Central memory CD4-positive, alpha-beta T cell (primary cell): ENCODE measurements at regions not wholly inside any gene's neighbourhood (a gene's known extent, or its start where the extent isn't known, plus 50 kb on each side); places are given as distances from the start of the nearest gene placed in this dataset.
"Not testable (repeated sequence)": the region's sequence is repeated elsewhere in the genome, so short reads cannot be mapped to it uniquely, and the experiment has no call there.

ENCODE experiments used
- DNase-seq: peaks from one replicate; pipeline ENCODE4 v3.0.0; 2022

DNA sequence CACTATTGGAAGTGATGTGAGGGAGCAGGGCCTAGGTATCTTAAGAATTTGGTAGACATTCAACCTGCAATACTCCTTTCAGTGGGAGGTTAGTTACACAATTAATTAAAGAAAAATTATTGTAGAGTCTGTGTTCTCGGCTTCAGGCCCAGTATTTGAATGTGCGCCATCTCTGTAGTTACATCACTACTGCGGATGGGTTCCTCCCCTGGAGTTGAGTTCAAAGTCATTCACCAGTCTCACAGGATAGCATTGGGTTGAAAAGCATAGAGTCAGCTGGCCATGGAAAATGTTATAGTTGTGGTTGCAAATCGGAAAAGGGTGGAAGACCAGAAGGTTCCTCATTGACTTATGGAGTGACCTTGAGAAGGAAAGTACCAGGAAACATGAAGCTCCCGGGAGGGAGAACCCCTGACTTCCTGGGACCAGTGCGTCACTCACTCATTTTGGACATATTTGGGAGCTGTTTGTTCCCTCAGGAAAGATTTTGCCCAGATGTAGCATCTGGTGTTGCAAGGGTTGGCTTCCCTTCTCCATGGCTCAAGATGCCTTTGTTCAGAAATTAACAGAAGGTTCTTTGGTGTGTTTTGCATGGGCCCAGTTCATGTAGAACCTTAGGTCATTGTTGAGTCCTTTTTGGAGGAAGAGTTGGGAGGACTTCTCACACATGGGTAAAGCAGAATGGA is 111.8 kb downstream of the SRGAP2 start:
- not testable (repeated sequence) for DNase-seq

DNA sequence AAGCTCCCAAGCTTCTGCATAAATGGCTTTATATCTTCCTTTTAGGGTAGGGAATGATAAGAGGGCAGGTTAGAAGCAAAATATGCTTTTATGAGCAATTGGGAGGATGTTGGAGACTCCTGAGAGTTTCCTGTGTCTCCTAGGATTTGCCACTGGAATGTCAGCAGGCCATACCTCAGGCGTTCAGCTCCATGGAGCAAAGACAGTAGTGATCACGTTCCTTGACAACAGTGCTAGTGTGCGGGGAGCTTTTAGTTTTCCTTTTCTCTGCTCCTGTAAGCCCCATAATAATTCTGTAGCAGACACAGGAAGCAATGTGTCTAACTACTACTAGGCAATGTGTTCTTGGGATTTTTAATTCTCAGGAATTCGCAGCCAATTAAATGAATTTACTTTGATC is 113.6 kb downstream of the SRGAP2 start:
- not testable (repeated sequence) for DNase-seq

DNA sequence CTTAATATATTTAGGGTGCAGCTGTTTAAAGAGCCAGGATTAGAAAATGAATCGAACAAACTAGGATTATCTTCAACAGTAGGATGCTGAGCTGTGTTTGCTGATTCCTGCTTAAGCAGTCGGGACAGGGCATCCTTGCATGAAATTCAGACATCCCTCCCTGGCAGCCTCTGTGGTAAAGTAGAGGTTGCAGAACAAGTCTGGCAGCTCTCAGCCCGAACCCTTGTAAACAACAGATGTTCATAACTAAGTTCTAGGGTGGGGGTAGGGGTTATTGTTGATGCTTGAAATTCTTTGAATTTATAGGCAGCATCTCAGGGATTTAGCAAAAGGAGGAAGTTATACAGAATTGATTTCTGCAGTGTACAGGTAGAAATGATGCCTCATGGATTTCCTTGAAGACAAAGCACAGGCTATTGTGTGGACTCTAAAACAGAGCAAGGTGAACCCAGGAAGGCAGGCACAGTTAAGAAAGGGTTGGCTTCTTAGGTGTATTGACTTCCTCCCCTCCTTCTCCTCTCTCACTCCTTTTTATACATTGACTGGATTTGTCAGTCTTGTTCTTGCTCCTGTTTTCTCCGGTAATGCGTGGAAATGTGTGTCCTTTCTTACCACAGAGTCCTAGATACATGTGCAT is 114.7 kb downstream of the SRGAP2 start:
- not testable (repeated sequence) for DNase-seq

DNA sequence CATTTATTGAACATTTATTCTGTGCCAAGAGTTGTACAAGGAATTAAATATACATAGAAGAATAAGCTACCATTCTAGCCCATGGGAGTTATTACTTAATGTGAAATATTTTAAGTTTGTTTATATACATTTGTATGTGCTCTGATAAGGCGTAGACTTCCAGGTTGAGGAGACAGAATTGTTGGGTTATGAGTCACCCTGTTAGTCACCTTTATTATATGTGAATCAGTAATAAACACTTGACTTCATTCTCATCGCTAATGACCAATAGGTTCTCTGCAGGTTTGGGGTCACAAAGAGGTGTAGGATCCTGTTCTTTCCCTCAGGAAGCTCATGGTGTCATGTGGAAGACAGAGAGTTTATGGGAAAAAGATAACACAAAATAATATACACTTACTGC is 116.9 kb downstream of the SRGAP2 start:
- DNase-seq = not testable (repeated sequence)

DNA sequence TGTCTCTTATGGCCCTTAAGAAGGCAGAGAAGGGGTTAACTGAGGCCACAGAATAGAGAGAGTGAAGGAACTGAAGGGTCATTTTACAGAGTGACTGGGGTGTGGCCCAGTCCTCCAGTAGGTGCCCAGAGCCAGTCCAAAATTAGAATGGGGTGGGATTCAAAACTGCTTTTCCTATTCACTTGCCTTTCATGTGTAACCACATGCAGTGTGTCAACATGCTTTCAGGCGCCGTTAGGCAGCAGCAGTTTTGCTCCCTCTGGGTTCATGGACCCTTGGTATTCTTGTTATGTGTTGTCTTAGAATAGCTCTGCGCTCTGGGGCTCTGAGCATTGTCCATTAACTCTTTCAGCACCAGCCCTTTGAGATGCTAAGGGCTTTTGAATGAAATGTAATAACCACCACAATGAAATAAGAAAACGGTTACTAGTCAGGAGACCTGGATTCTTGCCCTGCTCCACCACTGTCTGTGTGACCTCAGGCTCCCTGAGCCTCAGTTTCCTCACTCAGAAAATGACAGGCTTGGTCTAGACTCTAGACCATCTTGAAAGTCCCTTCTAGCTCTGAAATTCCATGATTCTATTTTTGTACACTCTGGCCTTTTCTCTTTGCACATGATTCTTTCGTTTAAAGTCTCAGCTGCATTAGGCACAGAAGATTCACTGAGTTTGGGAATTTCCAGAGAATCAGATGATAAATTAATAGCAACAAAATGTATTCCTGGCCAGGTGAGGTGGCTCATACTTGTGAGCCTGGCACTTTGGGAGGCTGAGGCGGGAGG is 123.0 kb downstream of the SRGAP2 start:
- DNase-seq = not testable (repeated sequence)

DNA sequence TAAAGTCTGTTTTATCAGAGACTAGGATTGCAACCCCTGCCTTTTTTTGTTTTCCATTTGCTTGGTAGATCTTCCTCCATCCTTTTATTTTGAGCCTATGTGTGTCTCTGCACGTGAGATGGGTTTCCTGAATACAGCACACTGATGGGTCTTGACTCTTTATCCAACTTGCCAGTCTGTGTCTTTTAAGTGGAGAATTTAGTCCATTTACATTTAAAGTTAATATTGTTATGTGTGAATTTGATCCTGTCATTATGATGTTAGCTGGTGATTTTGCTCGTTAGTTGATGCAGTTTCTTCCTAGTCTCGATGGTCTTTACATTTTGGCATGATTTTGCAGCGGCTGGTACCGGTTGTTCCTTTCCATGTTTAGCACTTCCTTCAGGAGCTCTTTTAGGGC is 128.3 kb downstream of the SRGAP2 start:
- DNase-seq = not testable (repeated sequence)

DNA sequence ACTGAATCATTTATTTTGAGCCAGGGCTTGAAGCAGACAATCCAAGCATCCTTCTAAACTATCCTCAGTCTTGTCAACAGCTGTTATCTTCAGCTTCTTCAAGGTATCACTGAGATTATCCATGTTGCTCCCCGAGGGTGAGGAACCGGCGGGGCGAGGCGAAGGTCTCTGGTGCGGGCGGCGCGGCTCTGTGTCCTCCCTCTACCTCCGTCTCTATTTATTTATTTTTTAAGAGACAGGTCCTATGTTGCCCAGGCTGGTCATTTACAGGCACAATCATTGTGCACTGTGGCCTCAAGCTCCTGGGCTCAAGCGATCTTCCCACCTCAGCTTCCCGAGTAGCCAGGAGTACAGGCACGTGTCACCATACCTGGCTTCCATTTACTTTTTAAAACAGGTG is 130.0 kb downstream of the SRGAP2 start:
- not testable (repeated sequence) for DNase-seq

DNA sequence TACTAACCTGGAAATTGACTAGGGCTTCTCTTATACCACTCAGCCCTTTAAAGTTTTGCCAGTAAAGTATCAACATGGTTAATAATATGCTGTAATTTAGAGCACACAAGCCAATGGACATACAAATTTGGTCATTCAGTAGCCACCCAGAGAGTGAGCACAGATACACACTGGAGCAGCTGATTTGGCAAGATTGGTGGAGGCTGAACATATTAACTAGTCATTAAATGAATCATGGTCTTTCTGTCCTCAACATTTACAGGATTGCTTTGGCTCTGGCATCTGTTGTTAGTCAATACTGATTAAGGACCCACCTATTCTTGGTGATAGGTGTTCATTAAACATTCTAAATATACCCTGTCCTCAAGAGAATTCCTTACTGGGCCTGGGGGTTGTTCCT is 130.6 kb downstream of the SRGAP2 start:
- not testable (repeated sequence) for DNase-seq

DNA sequence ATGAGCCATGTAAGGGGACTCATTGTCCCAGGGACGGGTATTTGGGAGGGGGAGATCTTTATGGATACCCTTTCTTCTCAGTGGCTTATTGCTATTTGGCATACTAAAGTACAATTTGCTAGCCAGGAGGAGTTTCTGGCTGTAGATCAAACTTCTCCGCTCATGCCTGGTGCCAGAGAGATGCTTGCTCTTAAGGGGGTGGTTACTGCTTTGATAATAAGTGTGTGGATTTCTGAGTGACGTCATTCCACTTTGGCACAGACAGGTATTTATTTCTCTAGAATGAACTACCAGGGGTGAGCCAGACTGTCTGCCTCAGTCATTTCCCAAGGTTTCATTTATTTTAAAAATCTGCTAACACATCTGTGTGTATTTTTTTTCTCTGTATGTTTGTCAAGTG is 131.1 kb downstream of the SRGAP2 start:
- DNase-seq = not testable (repeated sequence)

DNA sequence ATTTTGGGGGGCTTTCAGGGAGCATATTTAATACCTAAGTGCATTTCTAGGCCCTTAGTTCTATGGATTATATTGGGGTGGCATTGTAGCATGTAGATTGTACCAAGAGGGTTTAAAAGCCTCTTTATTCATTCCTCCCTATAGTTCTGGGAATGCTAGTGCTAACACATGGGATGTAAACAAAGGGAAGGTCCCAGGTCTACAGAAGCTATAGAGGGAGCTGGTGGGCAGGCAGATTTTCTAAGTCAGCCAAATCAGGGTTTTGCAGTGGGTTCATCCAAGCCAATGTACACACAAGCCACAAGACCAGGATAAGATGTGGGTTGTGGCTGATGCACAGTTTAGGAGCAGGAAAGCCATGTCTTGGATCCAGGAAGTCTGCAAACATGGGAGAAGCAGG is 131.8 kb downstream of the SRGAP2 start:
- not testable (repeated sequence) for DNase-seq

DNA sequence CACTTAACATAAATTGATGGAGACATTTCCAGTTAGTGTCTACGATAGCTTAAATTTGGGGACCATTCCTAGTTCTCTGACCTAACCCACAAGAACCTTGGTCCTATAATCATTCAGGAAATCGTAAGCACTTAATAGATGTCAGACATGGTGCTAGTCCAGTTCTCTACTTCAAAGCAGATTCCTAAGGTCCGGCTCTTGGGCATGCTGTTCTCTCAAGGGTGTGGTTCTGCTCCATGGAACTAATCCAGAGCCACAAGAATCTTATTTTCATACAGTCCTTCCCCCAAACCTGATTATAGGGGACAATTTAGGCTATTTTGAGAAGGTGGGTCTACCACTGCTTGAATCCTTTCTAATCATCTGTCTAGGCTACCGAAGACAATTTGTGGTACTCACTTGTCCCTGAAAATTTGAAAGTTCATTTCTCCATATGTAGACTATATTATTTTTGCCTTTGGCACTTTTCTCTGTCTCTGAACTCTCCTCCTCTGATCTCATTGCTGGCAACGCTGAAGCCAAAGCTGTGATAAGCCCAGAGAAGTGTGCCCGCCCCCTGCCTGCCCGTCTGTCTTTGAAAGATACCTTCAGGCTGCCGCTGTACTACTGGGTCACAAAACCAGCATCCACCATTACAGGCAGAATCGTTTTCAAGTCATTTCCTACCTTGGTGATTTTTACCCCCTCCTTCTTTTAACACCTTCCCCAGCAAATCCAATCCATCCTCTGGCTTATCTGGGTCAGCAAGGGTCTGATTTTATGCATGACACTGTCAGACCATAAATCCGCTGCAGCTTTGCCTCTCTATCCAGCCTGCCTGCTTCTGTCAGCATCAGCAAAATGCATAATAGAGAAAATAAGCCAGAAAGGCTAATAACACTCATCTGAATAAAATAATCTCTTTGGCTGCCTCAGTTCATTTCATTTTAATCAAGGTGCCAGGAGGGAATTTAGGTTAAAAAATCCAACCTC is 132.8 kb downstream of the SRGAP2 start:
- not testable (repeated sequence) for DNase-seq

DNA sequence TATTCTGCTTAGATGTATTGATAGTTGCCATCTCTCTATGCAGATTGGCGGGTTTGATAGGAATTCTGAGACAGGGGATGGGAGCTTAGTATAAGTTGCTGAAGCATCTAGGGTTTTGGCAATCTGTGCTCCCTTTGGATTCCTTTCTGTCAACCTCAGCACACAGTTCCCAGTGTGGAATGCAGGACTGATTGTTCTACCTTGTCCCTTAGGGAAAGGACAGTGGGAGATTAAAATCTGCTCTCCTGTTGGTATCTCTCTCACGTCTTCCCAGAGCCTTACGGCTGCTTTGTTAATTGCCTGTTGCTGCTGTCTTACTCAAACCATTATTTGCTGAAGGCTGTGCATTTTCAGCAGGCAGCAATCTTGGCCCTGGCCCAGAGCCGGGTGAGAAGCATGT is 133.3 kb upstream of the IKBKE start:
- DNase-seq = not testable (repeated sequence)

DNA sequence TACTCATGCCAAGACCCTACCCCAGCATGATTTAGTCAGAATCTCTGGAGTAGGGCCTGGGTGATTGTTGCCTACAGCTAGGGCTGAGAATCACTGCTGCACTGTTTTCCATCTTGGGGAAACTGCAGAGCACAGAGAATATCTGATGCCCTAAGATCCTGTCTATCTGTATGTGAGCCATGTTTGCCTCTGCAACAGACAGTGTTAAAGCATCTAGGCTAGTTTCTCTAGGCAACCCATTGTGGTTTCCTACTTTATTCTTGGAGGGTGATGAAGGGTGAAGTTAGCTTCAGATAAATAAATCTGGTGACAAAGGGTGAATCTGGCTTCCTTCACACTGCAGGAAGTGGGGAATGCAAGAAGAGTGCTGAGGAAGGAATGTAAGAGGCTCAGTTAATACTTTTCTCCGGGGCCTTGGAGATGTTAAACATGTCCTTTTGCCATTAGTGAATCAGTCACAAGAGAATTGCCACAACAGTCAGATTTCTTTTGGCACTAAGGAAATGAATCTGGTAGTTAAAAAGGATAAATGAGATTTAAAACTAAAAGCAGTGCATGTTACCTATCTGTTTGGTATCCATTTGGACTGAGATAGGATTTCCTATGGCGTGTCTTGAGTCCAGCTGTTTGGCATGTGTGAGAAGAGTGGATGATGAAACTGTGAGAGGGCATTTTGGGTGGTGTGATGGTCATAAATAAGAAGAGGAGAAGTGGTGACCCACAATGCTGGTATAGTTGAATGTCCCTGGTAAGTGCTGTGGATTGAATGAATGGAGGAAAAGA is 119.6 kb upstream of the IKBKE start:
- DNase-seq = not testable (repeated sequence)

DNA sequence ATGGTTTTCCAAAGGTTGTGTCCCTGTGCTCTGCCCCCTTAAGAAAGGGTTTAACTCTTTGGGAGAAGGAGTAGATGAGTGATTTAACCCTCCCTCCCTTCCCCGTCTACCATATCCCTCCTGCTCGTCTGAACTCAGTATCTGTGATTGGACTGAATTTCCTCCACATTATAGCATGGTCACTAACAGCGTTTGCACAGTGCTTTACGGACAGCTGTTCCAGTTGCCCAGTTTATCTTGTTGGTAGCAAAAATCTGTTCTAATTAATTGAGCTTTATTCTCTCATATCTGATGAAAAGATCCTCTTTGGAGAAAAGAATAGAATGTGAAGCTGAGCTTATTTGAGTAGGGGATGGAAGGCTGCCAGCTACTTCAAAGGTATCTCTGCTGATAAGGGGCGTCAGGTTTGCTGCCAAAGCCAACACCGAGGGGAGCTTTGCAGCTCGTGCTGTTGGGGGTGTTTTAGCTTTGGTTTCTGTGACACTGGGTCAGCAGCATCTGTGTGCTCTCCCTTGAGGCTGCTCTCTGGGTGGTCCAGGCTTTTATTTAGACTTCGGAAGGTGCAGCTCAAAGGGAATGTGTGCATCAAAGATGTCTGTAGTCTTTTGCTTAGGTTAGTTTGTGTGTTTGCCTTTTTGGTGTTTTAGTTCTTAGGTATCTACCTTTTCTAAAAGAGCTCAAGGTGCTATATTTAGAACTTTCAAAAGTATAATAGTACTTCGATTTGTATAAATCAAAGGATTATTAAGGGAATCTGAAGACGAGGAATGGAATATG is 118.8 kb upstream of the IKBKE start:
- not testable (repeated sequence) for DNase-seq

DNA sequence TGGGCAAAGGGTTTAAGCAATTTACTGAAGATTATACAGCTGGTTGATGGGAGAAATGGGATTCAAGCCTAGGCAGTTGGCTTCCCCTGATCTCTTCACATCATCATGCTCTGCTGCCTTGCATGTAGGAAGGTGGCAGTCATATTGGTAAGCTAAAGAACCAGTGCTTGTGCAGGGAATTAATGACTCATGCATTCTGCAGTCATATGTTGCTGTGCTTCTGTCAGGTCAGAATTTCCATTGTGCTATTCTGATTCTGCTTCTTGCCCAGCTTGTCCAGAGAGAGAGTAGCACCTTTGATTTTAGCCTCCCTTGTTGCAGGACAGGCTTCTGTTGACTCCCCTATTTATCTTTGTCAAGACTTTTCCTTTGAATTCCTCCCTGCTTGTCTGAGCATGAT is 114.0 kb upstream of the IKBKE start:
- DNase-seq = not testable (repeated sequence)

DNA sequence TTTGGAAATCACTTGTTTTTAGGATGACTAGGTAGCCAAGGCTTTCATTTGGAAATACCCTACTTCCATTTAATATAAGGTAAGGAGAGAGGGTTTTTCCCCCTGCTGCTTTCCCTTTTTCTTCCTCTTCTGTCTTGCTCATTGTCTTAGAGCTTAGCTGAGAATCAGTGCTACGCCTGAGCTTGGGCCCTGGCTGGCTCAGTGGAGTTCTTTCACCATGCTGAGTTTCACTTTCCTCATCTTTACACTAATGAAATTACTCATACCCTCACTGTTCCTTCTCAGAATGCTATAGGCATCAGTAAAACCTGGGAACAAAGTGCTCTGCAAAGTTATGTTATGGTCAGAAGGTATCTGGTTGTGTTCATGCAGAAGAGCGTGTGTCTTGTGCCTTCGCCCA is 112.3 kb upstream of the IKBKE start:
- DNase-seq = not testable (repeated sequence)

DNA sequence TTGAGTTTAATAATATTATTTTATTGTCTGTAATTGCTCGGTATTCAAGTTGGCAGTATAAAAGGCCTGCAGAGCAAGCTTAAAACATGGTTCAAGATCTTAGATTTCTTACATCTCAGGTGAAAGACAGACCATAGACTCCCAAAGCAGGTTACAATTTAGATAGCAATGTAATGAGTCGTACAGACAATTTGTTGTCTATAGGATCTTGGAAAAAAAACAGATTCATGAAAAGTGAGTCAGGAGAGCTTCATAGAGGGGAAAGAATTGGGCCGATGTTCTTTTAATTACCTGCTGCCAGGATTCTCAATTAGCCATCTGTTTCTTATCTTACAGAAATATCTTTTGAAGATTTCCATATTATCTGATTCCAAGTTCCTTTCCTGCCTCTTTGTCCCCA is 111.5 kb upstream of the IKBKE start:
- not testable (repeated sequence) for DNase-seq

DNA sequence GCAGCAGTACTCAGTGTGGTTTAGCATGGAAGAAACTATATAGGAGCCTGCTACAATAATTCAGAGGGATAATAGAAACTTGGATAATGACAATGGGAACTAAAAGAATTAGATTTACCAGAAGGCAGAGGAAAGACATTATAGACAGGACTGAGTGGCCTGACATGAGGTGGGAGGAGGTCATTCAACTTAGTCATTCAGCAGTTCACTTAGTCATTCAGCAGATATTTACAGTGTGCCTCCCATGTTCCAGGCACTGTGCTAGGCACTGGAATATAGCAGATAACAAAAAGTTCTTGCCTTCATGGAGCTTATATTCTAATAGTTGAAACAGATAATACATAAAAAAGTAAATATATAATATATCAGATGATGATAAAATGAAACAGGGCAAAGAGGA is 110.9 kb upstream of the IKBKE start:
- DNase-seq = not testable (repeated sequence)

DNA sequence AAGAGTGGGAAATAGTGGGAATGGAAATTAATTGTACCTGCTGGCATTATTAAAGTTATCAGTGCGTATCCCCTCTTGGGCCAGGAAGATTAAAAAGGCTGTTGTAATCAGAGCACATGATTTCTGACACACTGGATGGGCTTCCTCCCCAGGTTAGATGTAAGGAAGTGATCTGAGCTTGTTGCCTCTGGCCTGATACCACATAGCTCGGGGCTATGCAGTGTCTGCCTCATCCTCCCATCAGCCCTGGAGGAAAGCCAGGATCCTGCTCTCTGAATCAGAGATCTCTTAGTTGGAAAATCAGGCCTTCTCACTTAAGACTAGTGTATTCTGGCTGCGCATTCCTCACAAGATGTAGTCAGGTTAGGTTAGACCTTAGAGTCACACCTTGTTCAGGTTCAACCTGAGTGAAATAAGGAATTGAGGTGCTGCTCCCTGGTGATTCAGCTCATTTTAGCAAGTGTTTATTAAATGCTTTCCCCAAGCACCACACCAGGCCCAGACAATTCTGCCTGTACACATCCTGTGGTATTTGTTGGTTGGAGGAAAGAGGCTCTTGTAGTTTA is 108.2 kb upstream of the IKBKE start:
- not testable (repeated sequence) for DNase-seq

DNA sequence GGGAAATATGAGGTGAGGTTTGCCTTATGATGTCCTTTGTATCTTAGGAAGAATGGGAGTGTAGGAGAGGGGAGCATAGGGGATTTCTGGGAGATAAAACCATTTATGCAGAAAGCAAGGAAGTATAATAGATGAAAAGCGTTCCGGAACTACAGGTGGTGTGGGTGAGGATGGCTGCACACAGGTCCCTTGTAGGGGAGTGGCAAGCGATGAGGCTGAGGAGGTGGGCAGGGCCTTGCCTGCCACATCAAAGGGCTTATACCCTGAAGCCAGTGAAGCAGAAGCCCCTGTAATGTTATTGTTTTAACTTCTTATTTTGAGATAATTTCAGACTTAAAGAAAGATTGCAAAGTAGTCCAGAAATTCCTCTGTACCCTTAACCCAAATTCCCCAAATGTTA is 107.3 kb upstream of the IKBKE start:
- DNase-seq = not testable (repeated sequence)
